GM12878 (cell line): ENCODE measurements at regions not wholly inside any gene's neighbourhood (a gene's known extent, or its start where the extent isn't known, plus 50 kb on each side); places are given as distances from the start of the nearest gene placed in this dataset.

Experiments
- ATAC-seq: fragments of 200-7000 bp; cut with Tn5 transposase; 3 replicates; pipeline ENCODE4 v1.9.1; 2020; ENCODE audit warnings: mild to moderate bottlenecking, moderate library complexity
- BruUV-seq: library from RNA; stranded (reverse); fragments of 400-500 nt; replicated peaks from 2 replicates; lab custom pipeline; 2021; lab: Mats Ljungman, UMichigan
- CTCF ChIA-PET: fragments of 300-600 bp; sonication (Branson Sonifier 250); formaldehyde crosslinking; extraction: SDS; loops from one replicate; lab custom pipeline; 2021; ENCODE audit warnings: inconsistent platforms; lab: Yijun Ruan, JAX
- POLR2A ChIA-PET: fragments of 350-600 bp; formaldehyde crosslinking; extraction: SDS; loops from one replicate; lab custom pipeline; 2021; ENCODE audit warnings: inconsistent platforms; lab: Charles Lee
- RAD21 ChIA-PET: fragments of 300-600 bp; sonication (Branson Sonifier 250); formaldehyde crosslinking; loops from one replicate; lab custom pipeline; 2023; ENCODE audit warnings: antibody characterized with exemption; ENCODE audit not compliant: unreplicated experiment; lab: Charles Lee
- SMC1A ChIA-PET: fragments of 300-600 bp; sonication (Branson Sonifier 250); formaldehyde crosslinking; loops from one replicate; lab custom pipeline; 2023; ENCODE audit not compliant: unreplicated experiment, uncharacterized antibody; lab: Charles Lee
- DNase-seq: peaks from one replicate; pipeline ENCODE4 v3.0.0-alpha.2; 2011; ENCODE audit warnings: low read depth, low spot score
- FAIRE-seq: peaks from 3 replicates; lab custom pipeline; 2011; peaks lifted over from hg19 to GRCh38; lab: Jason Lieb, UNC
- H2AFZ ChIP-seq: 2 replicates; pipeline ENCODE4 v1.6.0; 2011; ENCODE audit warnings: low read depth, low read length, control low read depth; ENCODE audit not compliant: control insufficient read depth
- H3K27ac ChIP-seq: 2 replicates; pipeline ENCODE4 v1.5.1; 2011; ENCODE audit warnings: control low read depth; ENCODE audit not compliant: control insufficient read depth, insufficient read depth
- H3K27me3 ChIP-seq, 2 experiments: replicated peaks in 1 of 2; 2 replicates each; pipeline versions ENCODE4 v1.6.0 to v1.6.1; 2011; ENCODE audit warnings: low read length in 1 of 2; ENCODE audit not compliant: control insufficient read depth in 2 of 2, insufficient read depth in 2 of 2
- H3K36me3 ChIP-seq, 2 experiments: 2 replicates each; pipeline ENCODE4 v1.5.1; 2011; ENCODE audit warnings: low read length in 1 of 2; ENCODE audit not compliant: control insufficient read depth in 2 of 2, insufficient read depth in 2 of 2
- H3K4me1 ChIP-seq: 2 replicates; pipeline ENCODE4 v1.6.1; 2011; ENCODE audit warnings: mild to moderate bottlenecking, low read length, moderate library complexity, mixed read lengths; ENCODE audit not compliant: control insufficient read depth, insufficient read depth
- H3K4me2 ChIP-seq: 2 replicates; pipeline ENCODE4 v1.6.0; 2011; ENCODE audit warnings: control low read depth; ENCODE audit not compliant: control insufficient read depth, insufficient read depth
- H3K4me3 ChIP-seq: fragments of 200-600 bp; sonication (generic); 2 replicates; pipeline ENCODE4 v1.5.1; 2016
- H3K79me2 ChIP-seq: 2 replicates; pipeline ENCODE4 v1.6.0; 2011; ENCODE audit warnings: low read length; ENCODE audit not compliant: control insufficient read depth, insufficient read depth
- H3K9ac ChIP-seq: 2 replicates; pipeline ENCODE4 v1.8.0; 2011; ENCODE audit warnings: low read length, control low read depth, mixed read lengths; ENCODE audit not compliant: control insufficient read depth, insufficient read depth
- H3K9me3 ChIP-seq: replicated peaks from 3 replicates; pipeline ENCODE4 v1.5.1; 2011; ENCODE audit warnings: mild to moderate bottlenecking, low read length; ENCODE audit not compliant: control insufficient read depth, insufficient read depth
- H4K20me1 ChIP-seq: 2 replicates; pipeline ENCODE4 v1.6.0; 2011; ENCODE audit not compliant: control insufficient read depth, insufficient read depth
- CHD2 ChIP-seq: IDR thresholded peaks from 2 replicates; pipeline ENCODE4 v1.6.1; 2011; ENCODE audit warnings: low read depth, low read length, improper control_type of control experiment, borderline replicate concordance
- CREB1 ChIP-seq: IDR thresholded peaks from 2 replicates; pipeline ENCODE4 v1.6.1; 2012; ENCODE audit warnings: low read depth, mild to moderate bottlenecking, inconsistent platforms
- EGR1 ChIP-seq, 2 experiments: IDR thresholded peaks; 1 replicate in 1 of 2; 2 replicates in 1 of 2; pipeline ENCODE4 v1.6.1; 2011 to 2012; ENCODE audit warnings: low read depth in 2 of 2, low read length in 2 of 2, borderline replicate concordance in 1 of 2, mild to moderate bottlenecking in 1 of 2, moderate library complexity in 1 of 2
- ETV6 ChIP-seq, 2 experiments: fragments of 450-650 bp in 1 of 2; IDR thresholded peaks in 1 of 2; conservative IDR thresholded peaks in 1 of 2; 2 replicates each; pipeline ENCODE4 v1.6.1; 2014; ENCODE audit warnings: antibody characterized with exemption in 1 of 2, borderline replicate concordance in 1 of 2, low read depth in 1 of 2, mild to moderate bottlenecking in 1 of 2, moderate library complexity in 1 of 2
- EZH2 ChIP-seq: IDR thresholded peaks from 2 replicates; pipeline ENCODE4 v1.6.1; 2012; ENCODE audit warnings: low read depth, mild to moderate bottlenecking, control low read depth, inconsistent platforms, low read length, borderline replicate concordance; ENCODE audit not compliant: control insufficient read depth
- NR2F1 ChIP-seq: fragments of 450-650 bp; conservative IDR thresholded peaks from 2 replicates; pipeline ENCODE4 v1.6.1; 2017; ENCODE audit warnings: mild to moderate bottlenecking
- PAX5 ChIP-seq: IDR thresholded peaks from 2 replicates; pipeline ENCODE4 v1.6.1; 2011; ENCODE audit warnings: low read depth, low read length, borderline replicate concordance
- PBX3 ChIP-seq: IDR thresholded peaks from 2 replicates; pipeline ENCODE4 v1.6.1; 2011; ENCODE audit warnings: mild to moderate bottlenecking, low read depth, low read length, moderate library complexity; ENCODE audit not compliant: insufficient replicate concordance
- POLR2AphosphoS5 ChIP-seq: IDR thresholded peaks from 2 replicates; pipeline ENCODE4 v1.6.1; 2011; ENCODE audit warnings: mild to moderate bottlenecking, low read length, inconsistent platforms
- RAD51 ChIP-seq: fragments of 450-650 bp; IDR thresholded peaks from 2 replicates; pipeline ENCODE4 v1.6.1; 2016; ENCODE audit warnings: moderate library complexity, mild to moderate bottlenecking, inconsistent platforms
- RB1 ChIP-seq: fragments of 450-650 bp; formaldehyde crosslinking; IDR thresholded peaks from 2 replicates; pipeline ENCODE4 v1.6.1; 2017; ENCODE audit warnings: mild to moderate bottlenecking, borderline replicate concordance
- SIN3A ChIP-seq: IDR thresholded peaks from 2 replicates; pipeline ENCODE4 v1.6.1; 2012; ENCODE audit warnings: low read depth, low read length, improper control_type of control experiment
- SMARCA5 ChIP-seq: fragments of 450-650 bp; IDR thresholded peaks from 2 replicates; pipeline ENCODE4 v1.6.1; 2017; ENCODE audit warnings: mild to moderate bottlenecking
- TCF3 ChIP-seq: IDR thresholded peaks from 2 replicates; pipeline ENCODE4 v1.6.1; 2012; ENCODE audit warnings: low read depth, mild to moderate bottlenecking, low read length, borderline replicate concordance; ENCODE audit not compliant: insufficient read depth
- ZBTB40 ChIP-seq: fragments of 450-650 bp; IDR thresholded peaks from 2 replicates; pipeline ENCODE4 v1.6.1; 2016; ENCODE audit warnings: mild to moderate bottlenecking, moderate library complexity, borderline replicate concordance
- ZNF207 ChIP-seq: fragments of 450-650 bp; IDR thresholded peaks from 2 replicates; pipeline ENCODE4 v1.6.1; 2014; ENCODE audit warnings: antibody characterized with exemption, mild to moderate bottlenecking, borderline replicate concordance
- WGBS: methylation state at CpG from one replicate; pipeline ENCODE4 v1.1.6; 2016; ENCODE audit warnings: low lambda C conversion rate; ENCODE audit not compliant: insufficient replicate concordance, insufficient coverage; ENCODE audit errors: missing lambda C conversion rate; 5-methylcytosine and 5-hydroxymethylcytosine counted together
- in situ Hi-C: fragments of 300-500 bp; cut with MboI; formaldehyde crosslinking; loops from 9 replicates; pipeline ENCODE4 v1.14.3; 2018; ENCODE audit warnings: mixed read lengths
- intact Hi-C: fragments of 100-400 bp; cut with micrococcal nuclease; formaldehyde crosslinking; loops from one replicate; pipeline ENCODE4 v1.14.2; 2022; ENCODE audit not compliant: unreplicated experiment
- TF ChIP-seq, protein P1 (sequence below): fragments of 450-650 bp; IDR thresholded peaks from 2 replicates; pipeline ENCODE4 v1.6.1; 2017; ENCODE audit warnings: borderline replicate concordance

DNA sequence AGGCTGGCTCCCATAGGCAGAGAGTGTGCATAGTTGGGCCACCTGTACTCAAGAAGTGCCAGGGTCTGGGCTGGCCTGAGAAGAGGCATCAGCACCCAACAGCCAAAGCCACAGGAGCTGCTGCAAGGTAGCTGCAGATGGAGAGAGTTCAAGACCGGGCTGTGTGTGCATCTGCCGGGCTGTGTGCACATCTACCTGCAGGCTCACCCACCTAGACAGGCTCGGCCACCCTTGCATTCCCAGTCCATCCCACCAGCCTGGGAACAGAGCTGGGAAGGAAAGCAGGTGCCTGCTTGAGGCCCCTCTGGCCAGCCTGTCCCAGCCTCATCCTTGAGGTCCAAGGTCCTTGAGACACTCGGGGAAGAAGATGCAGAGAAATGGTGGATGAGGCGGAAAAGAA is 194.4 kb upstream of the AJAP1 start (continued):
- no peak for TF ChIP-seq ZNF207
- TF ChIP-seq SMARCA5 = no peak

GRCh38 chr1:4460651-4461050 is 193.8 kb upstream of the AJAP1 start:
- intact Hi-C loops (no loop called here), in situ Hi-C loops (no loop called here)
- Histone ChIP-seq H3K4me1 (no peaks in the 10 kb centered on the region), H2AFZ (no peak overlapping the region), H4K20me1 (no peaks in the 10 kb centered on the region), H3K79me2 (no peaks in the 10 kb centered on the region), H3K4me3 (no peak overlapping the region), H3K36me3 (no peaks in the 10 kb centered on the region), H3K9me3 (no peaks in the 10 kb centered on the region; the same call in 2 of the 3 replicates), H3K9ac (no peak overlapping the region), H3K27me3 (no peaks in the 10 kb centered on the region), H3K27ac (no peak overlapping the region), H3K4me2 (no peak overlapping the region)
- ChIA-PET CTCF (no interaction called here), POLR2A (no interaction called here), RAD21 (no interaction called here), SMC1A (no interaction called here)
- no peak for FAIRE-seq
- no peak for DNase-seq
- no TSS peak for BruUV-seq
- TF ChIP-seq ETV6 (conservative IDR thresholded peaks at IDR 0.05 in 1 of 2, IDR thresholded peaks at IDR 0.05 in 1 of 2; ENCODE audit: borderline replicate concordance in 1 of 2, low read depth in 1 of 2) (no peak), CREB1 (no peak), CHD2 (no peak), RB1 (no peak), PAX5 (no peak), TCF3 (no peak), PBX3 (no peak), NR2F1 (no peak), EZH2 (no peak), POLR2AphosphoS5 (no peak), ZBTB40 (no peak), EGR1 (IDR thresholded peaks at IDR 0.05; ENCODE audit: borderline replicate concordance in 1 of 2, low read depth in 2 of 2, low read length in 2 of 2) (no peak), RAD51 (no peak), SIN3A (no peak)
- TF ChIP-seq, protein P1, sequence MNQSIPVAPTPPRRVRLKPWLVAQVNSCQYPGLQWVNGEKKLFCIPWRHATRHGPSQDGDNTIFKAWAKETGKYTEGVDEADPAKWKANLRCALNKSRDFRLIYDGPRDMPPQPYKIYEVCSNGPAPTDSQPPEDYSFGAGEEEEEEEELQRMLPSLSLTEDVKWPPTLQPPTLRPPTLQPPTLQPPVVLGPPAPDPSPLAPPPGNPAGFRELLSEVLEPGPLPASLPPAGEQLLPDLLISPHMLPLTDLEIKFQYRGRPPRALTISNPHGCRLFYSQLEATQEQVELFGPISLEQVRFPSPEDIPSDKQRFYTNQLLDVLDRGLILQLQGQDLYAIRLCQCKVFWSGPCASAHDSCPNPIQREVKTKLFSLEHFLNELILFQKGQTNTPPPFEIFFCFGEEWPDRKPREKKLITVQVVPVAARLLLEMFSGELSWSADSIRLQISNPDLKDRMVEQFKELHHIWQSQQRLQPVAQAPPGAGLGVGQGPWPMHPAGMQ = no peak
- 40% methylated on average over 14 of the region's 14 CpGs for WGBS
- ATAC-seq = no peak
